Caki2 (cell line): ENCODE measurements at regions not wholly inside any gene's neighbourhood (a gene's known extent, or its start where the extent isn't known, plus 50 kb on each side); places are given as distances from the start of the nearest gene placed in this dataset.
"Not testable (repeated sequence)": the region's sequence is repeated elsewhere in the genome, so short reads cannot be mapped to it uniquely, and the experiment has no call there.

Experiments used
- DNase-seq: peaks from one replicate; pipeline ENCODE4 v3.0.0-alpha.2; 2015; ENCODE audit warnings: low read depth
- in situ Hi-C: cut with HindIII; loops from 2 replicates; pipeline ENCODE4 v1.10.0; 2016; ENCODE audit warnings: low sequenced_read_pairs, low pct_unique_long_range_greater_than_20kb, mixed read lengths

DNA sequence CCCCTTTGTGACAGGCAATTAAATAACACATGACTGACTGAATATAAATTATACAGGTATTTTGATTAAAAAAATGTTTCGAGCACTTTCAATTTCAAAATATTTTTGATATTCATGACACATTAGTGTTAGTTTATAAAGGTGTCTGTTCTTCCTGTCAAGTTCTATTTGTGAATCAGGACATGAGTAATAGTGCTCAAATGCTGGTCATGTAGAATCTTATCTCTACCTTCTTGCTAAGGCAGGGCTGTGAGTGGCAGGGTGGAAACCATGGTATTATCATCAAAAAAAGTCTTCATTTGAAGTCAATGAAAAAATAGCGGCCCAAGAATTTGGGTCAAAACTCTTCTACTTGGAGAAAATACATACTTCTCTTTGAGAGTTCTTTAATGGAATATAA, 250.2 kb downstream of the DACT1 start:
- in situ Hi-C loops, result no loop called here
- DNase-seq, result no peak

GRCh38 chr14:58898655-58899316, 261.0 kb downstream of the DACT1 start:
- DNase-seq, result peak; percentile 54
- in situ Hi-C loops, result no loop called here

- no peak for DNase-seq
- in situ Hi-C loops, result no loop called here
Observed at GRCh38 chr14:58899317-58899713, 261.6 kb downstream of the DACT1 start.

GRCh38 chr14:58901826-58902225, 264.1 kb downstream of the DACT1 start:
- no peak for DNase-seq
- in situ Hi-C loops, result no loop called here

- in situ Hi-C loops, result no loop called here
- no peak for DNase-seq
Observed at GRCh38 chr14:58904776-58905175, 267.0 kb downstream of the DACT1 start.

DNA sequence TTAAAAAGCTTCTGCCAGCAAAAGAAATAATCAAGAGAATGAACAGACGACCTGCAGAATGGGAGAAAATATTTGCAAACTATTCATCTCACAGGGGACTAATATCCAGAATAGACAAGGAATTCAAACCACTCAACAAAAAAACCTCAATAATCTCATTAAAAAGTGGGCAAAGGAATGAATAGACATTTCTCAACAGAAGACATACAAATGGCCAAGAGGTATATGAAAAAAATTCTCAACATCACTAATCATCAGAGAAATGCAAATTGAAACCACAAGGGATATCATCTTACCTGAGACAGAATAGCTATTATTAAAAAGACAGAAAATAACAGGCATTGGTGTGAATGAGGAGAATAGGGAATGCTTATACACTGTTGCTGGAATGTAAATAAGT, 270.0 kb downstream of the DACT1 start:
- no peak for DNase-seq
- in situ Hi-C loops, result no loop called here

- DNase-seq, result no peak
- in situ Hi-C loops, result no loop called here
Observed at GRCh38 chr14:58912287-58912686, 274.5 kb downstream of the DACT1 start.

- in situ Hi-C loops, result no loop called here
- DNase-seq, result no peak
Observed at GRCh38 chr14:58912799-58913432, 275.2 kb downstream of the DACT1 start.

DNA sequence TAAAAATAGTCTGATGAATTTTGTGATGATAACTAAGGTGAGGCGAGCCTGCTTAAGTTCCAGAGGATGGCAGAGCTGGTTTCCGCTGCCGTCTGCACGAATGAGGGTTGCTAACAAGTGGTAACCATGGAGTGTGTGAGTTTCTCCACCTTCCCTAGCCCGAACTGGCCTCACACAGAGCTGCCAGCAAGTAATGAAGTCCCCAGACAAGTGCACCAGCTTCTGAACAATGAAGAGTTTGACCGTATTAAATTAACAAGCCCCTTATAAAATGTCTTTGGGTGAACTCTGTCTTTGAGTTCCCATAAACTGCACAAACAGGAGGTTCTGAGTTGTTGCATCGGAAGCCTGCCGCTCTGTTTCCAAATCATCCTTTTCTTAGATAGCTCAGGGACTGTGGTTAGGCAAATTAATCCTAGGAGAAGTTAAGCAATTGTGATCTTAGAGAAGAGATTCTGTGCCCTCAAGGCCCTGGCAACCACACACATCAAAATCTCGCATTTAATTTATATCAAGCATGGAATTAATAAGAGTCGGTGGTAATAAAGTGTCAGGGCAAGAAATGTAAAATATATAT, 274.1 kb upstream of the DAAM1 start:
- in situ Hi-C loops, result no loop called here
- no peak for DNase-seq

- no peak for DNase-seq
- in situ Hi-C loops, result no loop called here
Observed at GRCh38 chr14:58915646-58916045, 272.8 kb upstream of the DAAM1 start.

DNA sequence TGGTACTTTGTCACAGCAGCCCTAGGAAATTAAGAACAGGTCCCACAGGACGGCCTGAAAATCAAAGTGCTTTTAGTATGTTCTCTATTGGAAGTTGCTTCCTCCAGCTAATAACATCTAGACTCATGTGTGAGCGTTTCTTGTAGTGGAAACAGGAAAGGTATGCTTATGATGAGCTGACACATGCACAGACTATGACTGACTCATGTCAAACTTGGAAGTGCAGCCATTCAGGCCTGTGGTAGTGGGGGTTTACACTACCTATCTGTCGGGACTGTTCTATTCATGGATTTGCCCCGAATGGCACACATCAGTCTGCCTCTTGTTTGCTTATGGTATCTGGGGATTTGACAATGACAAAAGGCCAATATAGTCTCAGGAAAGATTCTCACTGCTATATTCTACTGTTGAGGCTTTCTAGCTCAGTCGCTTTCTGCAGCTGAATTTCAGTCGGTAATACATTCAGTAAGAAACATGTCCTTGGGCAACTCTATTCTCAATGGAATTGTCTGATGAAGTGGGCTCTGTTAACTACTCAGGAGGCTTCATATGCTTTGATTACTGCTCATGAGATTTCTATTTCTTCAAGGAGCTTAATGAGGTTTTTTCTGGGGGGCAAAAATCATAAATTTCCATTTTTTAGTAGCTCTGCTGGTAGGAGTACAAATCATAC, 270.3 kb upstream of the DAAM1 start:
- no peak for DNase-seq
- in situ Hi-C loops, result no loop called here

GRCh38 chr14:58919217-58919616, 269.2 kb upstream of the DAAM1 start:
- DNase-seq, result no peak
- in situ Hi-C loops, result no loop called here

DNA sequence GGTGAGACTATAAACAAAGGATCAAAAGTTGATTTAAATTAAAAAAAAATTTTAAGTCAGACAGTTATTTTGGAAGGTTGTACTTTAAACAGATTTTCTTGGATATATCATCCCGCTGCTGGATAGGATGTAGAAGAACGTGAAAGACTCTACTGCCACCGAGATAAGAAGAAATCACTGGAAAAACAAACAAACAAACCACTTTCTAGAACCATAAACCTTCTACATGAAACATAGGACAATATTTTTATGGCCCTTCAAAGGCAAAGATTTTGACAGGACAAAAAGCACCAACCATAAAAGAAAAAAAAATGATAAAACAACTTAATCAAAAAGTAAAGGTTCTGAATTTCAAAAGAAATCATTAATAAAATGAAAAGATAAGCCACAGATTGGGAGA, 268.2 kb upstream of the DAAM1 start:
- in situ Hi-C loops, result no loop called here
- DNase-seq, result no peak

DNA sequence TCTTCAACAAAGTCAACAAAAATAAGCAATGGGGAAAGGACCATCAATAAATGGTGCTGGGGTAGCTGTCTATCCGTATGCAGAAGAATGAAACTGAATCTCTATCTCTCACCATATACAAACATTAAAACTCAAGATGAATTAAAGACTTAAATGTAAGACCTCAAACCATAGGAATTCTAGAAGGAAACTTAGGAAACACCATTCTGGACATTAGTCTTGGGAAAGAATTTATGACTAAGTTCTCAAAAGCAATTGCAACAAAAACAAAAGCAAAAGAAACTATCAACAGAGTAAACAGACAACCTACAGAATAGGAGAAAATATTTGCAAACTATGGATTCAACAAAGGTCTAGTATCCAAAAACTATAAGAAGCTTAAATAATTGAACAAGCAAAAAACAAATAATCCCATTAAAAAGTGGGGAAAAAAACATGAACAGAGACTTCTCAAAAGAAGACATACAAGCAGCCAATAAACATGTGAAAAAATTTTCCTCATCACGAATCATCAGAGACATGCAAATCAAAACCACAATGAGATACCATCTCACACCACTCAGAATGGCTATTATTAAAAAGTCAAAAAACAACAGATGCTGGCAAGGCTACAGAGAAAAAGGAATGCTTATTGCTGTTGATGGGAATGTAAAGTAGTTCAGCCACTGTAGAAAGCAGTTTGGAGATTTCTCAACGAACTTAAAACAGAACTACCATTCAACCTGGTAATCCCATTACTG, 266.1 kb upstream of the DAAM1 start:
- in situ Hi-C loops, DNase-seq: not testable (repeated sequence)

DNA sequence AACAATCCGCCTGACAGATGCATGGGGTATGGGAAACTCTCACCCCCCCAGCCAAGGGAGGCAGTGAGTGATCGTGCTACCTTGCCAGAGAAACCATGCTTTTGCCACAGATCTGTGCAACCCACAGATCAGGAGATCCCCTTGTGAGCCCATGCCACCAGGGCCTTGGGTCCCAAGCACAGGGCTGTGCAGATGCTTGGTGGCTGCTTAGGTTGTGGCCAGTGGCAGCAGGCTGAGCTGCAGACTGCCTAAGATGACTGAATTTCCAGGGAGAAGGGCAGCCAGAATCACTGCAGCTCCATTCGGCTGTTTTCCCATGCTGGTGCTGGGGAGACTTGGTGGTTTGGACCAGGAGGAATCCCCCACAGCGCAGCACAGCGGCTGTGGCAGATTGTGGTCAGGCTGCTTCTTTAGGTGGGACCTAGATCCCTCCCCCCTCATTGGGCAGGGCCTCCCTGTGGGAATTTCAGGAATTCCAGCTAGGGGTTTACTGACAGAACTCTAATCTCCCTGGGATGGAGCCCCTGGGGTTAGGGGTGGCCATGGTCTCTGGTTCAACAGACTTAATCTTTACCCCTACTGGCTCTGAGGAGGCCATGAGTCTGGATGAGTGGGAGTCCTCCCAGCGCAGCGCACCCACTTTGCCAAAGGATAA, 264.6 kb upstream of the DAAM1 start:
- DNase-seq, result no peak
- in situ Hi-C loops, result no loop called here

GRCh38 chr14:58941629-58942028, 246.8 kb upstream of the DAAM1 start:
- in situ Hi-C loops, result no loop called here
- no peak for DNase-seq

DNA sequence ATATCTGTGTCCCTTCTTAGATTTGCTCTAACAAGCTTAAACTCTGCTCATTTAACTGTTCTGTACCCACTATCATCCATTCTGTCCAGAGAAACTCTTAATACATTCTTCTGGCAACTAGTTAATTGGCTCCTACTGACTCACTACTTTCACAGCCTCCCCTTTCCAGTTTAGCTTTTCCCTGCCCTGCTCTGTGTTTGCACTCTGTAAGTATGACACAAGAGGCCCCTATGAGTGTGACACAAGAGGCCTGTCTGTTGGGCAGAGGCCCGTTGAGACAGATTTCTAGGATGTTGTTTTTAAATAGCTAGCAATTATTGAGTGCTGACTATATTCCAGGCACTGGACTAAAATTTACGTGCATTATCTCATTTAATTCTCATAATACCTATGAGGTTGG, 246.0 kb upstream of the DAAM1 start:
- in situ Hi-C loops, result no loop called here
- DNase-seq, result no peak

DNA sequence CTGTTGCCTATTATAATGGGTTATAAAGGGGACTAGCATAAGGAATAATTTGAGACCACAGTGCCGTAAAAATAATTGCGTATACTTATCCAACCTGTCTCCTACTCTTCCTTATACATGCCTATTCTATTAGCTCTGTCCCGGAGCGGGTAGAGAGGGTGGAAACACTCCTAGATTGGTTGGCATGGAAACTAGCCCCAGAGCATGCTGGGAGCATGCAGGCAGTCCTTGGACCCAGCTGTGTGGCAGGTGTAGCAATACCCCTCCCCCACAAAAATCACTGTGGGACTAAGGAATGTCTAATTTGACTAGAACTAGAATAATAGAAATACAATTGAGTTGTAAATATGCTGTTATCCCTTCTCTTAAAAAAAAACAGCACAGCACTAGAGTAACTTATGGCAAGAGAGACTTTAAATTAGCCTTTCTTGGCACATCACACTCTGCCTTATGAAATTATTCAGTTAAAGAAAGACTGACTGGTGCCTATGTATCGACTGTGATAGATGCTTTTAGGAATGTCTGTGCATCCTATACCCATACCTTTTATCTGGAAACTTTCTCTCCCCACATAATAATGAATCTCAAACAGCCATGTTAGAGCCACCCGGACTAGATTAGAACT, 244.0 kb upstream of the DAAM1 start:
- in situ Hi-C loops, result no loop called here
- DNase-seq, result no peak
